Stimulated activated CD4-positive, alpha-beta T cell treated with anti-CD3 and anti-CD28 coated beads, Interleukin-15, amount 100 ng/mL, for 24 hours (primary cell): ENCODE measurements at regions not wholly inside any gene's neighbourhood (a gene's known extent, or its start where the extent isn't known, plus 50 kb on each side); places are given as distances from the start of the nearest gene placed in this dataset.
A peak's percentile ranks its signal among the peaks of the same experiment; 100 is the strongest.
"Not testable (repeated sequence)": the region's sequence is repeated elsewhere in the genome, so short reads cannot be mapped to it uniquely, and the experiment has no call there.

Experiments used
- DNase-seq: peaks from one replicate; pipeline ENCODE4 v3.0.0-alpha.2; 2020

- DNase-seq: no peak
These were observed 141.9 kb downstream of the MID1IP1 start for GRCh38 chrX:38943120-38943519.

- DNase-seq: no peak
These were observed 146.8 kb downstream of the MID1IP1 start for GRCh38 chrX:38948046-38948445.

- DNase-seq: no peak
These were observed 153.3 kb downstream of the MID1IP1 start for GRCh38 chrX:38954520-38954919.

GRCh38 chrX:38959736-38960135 is 158.5 kb downstream of the MID1IP1 start:
- no peak for DNase-seq

- DNase-seq: no peak
These were observed 158.9 kb downstream of the MID1IP1 start for GRCh38 chrX:38960137-38960536.

GRCh38 chrX:38961936-38962335 is 160.7 kb downstream of the MID1IP1 start:
- DNase-seq: no peak

- not testable (repeated sequence) for DNase-seq
These were observed 162.0 kb downstream of the MID1IP1 start for GRCh38 chrX:38963244-38963643.

GRCh38 chrX:38965888-38966287 is 164.6 kb downstream of the MID1IP1 start:
- no peak for DNase-seq

GRCh38 chrX:38968344-38969216 is 167.3 kb downstream of the MID1IP1 start:
- no peak for DNase-seq

GRCh38 chrX:38970074-38970473 is 168.8 kb downstream of the MID1IP1 start:
- no peak for DNase-seq

- peak; percentile 30 for DNase-seq
These were observed 169.6 kb downstream of the MID1IP1 start for GRCh38 chrX:38970845-38971244.

- no peak for DNase-seq
These were observed 172.1 kb downstream of the MID1IP1 start for GRCh38 chrX:38973322-38973721.

GRCh38 chrX:38974542-38974941 is 173.3 kb downstream of the MID1IP1 start:
- no peak for DNase-seq

GRCh38 chrX:38975368-38975942 is 174.2 kb downstream of the MID1IP1 start:
- no peak for DNase-seq

GRCh38 chrX:38982370-38982769 is 181.1 kb downstream of the MID1IP1 start:
- no peak for DNase-seq

GRCh38 chrX:38982843-38983242 is 181.6 kb downstream of the MID1IP1 start:
- no peak for DNase-seq

- no peak for DNase-seq
These were observed 184.1 kb downstream of the MID1IP1 start for GRCh38 chrX:38985375-38985774.

GRCh38 chrX:38985945-38986344 is 184.7 kb downstream of the MID1IP1 start:
- DNase-seq: no peak

GRCh38 chrX:38986586-38986985 is 185.3 kb downstream of the MID1IP1 start:
- no peak for DNase-seq

GRCh38 chrX:38987198-38987651 is 186.0 kb downstream of the MID1IP1 start:
- no peak for DNase-seq

GRCh38 chrX:38988301-38988700 is 187.0 kb downstream of the MID1IP1 start:
- DNase-seq: no peak

- DNase-seq: no peak
These were observed 187.8 kb downstream of the MID1IP1 start for GRCh38 chrX:38989076-38989475.

GRCh38 chrX:38991656-38992440 is 190.6 kb downstream of the MID1IP1 start:
- no peak for DNase-seq
